Caco-2 (cell line): ENCODE measurements at regions not wholly inside any gene's neighbourhood (a gene's known extent, or its start where the extent isn't known, plus 50 kb on each side); places are given as distances from the start of the nearest gene placed in this dataset.

Source experiments
- BruUV-seq: library from RNA; stranded (reverse); fragments of 400-500 nt; replicated peaks from 2 replicates; lab custom pipeline; 2021; lab: Mats Ljungman, UMichigan
- CTCF ChIA-PET: fragments of 300-600 bp; sonication (Branson Sonifier 250); formaldehyde crosslinking; loops from one replicate; lab custom pipeline; 2022; ENCODE audit warnings: antibody characterized with exemption; lab: Charles Lee
- POLR2A ChIA-PET: fragments of 300-600 bp; sonication (Branson Sonifier 250); formaldehyde crosslinking; loops from one replicate; lab custom pipeline; 2022; ENCODE audit warnings: antibody characterized with exemption; lab: Charles Lee
- DNase-seq, 2 experiments: peaks; one replicate each; pipeline versions ENCODE4 v3.0.0 to v3.0.0-alpha.2; 2020 to 2022
- H3K27me3 ChIP-seq: replicated peaks from 2 replicates; pipeline ENCODE4 v1.6.0; 2011; ENCODE audit warnings: low read length; ENCODE audit not compliant: control insufficient read depth, insufficient read depth
- H3K36me3 ChIP-seq: 2 replicates; pipeline ENCODE4 v1.5.1; 2011; ENCODE audit warnings: low read length; ENCODE audit not compliant: control insufficient read depth, insufficient read depth
- H3K4me1 ChIP-seq: fragments of 250-450 bp; sonication (Bioruptor Pico); 2 replicates; pipeline ENCODE4 v1.5.1; 2020; ENCODE audit warnings: mild to moderate bottlenecking
- H3K4me3 ChIP-seq: 2 replicates; pipeline ENCODE4 v1.5.1; 2011; ENCODE audit warnings: low read depth, mild to moderate bottlenecking, control low read depth, low read length
- H3K9me3 ChIP-seq: fragments of 250-450 bp; sonication (Bioruptor Pico); 2 replicates; pipeline ENCODE4 v1.5.1; 2020; ENCODE audit warnings: mild to moderate bottlenecking, moderate library complexity
- H3K27ac Mint-ChIP-seq: one replicate; pipeline ENCODE4 v1.8.0; 2022; ENCODE audit warnings: mixed read lengths; ENCODE audit not compliant: unreplicated experiment
- H3K27me3 Mint-ChIP-seq: one replicate; pipeline ENCODE4 v1.8.0; 2022; ENCODE audit warnings: mixed read lengths; ENCODE audit not compliant: insufficient read depth, unreplicated experiment
- H3K36me3 Mint-ChIP-seq: one replicate; pipeline ENCODE4 v1.8.0; 2022; ENCODE audit warnings: mild to moderate bottlenecking, mixed read lengths; ENCODE audit not compliant: insufficient read depth, unreplicated experiment
- H3K4me1 Mint-ChIP-seq: one replicate; pipeline ENCODE4 v1.8.0; 2022; ENCODE audit warnings: low read depth, mixed read lengths; ENCODE audit not compliant: unreplicated experiment
- H3K4me3 Mint-ChIP-seq: one replicate; pipeline ENCODE4 v1.8.0; 2022; ENCODE audit warnings: mild to moderate bottlenecking, moderate library complexity, mixed read lengths; ENCODE audit not compliant: unreplicated experiment
- H3K9me3 Mint-ChIP-seq: one replicate; pipeline ENCODE4 v1.8.0; 2022; ENCODE audit warnings: mixed read lengths; ENCODE audit not compliant: unreplicated experiment
- intact Hi-C: fragments of 100-400 bp; cut with micrococcal nuclease; formaldehyde crosslinking; loops from one replicate; pipeline ENCODE4 v1.10.0; 2022; ENCODE audit not compliant: unreplicated experiment
- TF ChIP-seq, protein P1 (sequence below), 2 experiments: fragments of 200-600 bp in 1 of 2; IDR thresholded peaks; 1 replicate in 1 of 2; 2 replicates in 1 of 2; pipeline versions ENCODE4 v1.5.1 to v1.8.0; 2011 to 2022; ENCODE audit warnings: antibody characterized with exemption in 1 of 2, control low read depth in 1 of 2, inconsistent platforms in 1 of 2, low read depth in 1 of 2, low read length in 1 of 2, mild to moderate bottlenecking in 1 of 2, moderate library complexity in 1 of 2; ENCODE audit not compliant: insufficient read depth in 1 of 2, severe bottlenecking in 1 of 2, unreplicated experiment in 1 of 2

DNA sequence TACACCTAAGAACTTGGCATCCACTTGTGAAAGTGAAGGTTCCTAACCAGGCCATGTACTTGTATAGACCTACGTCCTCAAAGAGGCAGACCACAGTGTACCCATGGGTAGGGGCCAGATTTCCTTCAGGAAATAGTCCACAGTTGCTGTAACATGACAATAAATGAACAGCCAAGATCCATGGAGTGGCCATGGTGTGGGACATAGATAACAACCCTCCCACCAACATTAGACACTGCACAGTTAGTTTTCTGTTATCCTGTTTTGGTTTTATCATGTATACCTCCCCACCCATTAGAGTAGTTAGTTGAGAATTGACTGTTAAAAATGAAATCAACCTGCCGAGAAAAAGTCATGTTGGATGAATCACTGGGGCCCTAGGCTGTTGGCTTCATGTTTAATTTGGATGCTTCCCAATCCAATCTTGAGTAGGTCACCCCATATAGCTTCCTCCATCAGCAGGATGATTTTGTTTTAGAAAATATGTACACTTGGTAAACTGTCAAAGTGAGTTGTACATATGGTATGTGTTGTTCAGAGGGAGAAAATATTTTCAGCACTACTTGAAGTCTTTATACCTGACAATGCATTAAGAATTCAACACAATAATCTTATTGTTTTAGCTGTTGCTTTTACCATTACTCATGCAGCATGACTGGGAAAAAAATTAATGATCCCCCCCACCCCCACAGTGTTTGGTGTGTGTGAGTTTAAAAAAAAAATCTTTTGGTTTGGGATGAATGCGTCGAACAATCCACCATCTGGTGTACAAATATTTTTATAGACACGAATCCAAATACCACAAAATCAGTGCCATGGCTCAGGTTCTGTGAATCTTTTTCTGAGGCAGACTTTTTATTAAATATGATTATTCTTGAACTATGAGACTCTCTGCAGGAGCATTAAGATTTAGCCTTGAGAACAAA, 88.3 kb upstream of the ARHGAP29 start:
- BruUV-seq: no TSS peak
- Histone ChIP-seq H3K36me3 (no peaks in the 10 kb centered on the region), H3K9me3 (no peaks in the 10 kb centered on the region), H3K27me3 (no peaks in the 10 kb centered on the region), H3K4me3 (no peak overlapping the region), H3K4me1 (peaks cover 83% of the 10 kb centered on the region)
- TF ChIP-seq, protein P1, sequence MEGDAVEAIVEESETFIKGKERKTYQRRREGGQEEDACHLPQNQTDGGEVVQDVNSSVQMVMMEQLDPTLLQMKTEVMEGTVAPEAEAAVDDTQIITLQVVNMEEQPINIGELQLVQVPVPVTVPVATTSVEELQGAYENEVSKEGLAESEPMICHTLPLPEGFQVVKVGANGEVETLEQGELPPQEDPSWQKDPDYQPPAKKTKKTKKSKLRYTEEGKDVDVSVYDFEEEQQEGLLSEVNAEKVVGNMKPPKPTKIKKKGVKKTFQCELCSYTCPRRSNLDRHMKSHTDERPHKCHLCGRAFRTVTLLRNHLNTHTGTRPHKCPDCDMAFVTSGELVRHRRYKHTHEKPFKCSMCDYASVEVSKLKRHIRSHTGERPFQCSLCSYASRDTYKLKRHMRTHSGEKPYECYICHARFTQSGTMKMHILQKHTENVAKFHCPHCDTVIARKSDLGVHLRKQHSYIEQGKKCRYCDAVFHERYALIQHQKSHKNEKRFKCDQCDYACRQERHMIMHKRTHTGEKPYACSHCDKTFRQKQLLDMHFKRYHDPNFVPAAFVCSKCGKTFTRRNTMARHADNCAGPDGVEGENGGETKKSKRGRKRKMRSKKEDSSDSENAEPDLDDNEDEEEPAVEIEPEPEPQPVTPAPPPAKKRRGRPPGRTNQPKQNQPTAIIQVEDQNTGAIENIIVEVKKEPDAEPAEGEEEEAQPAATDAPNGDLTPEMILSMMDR (IDR thresholded peaks at IDR 0.05; ENCODE audit: insufficient read depth in 1 of 2, low read depth in 1 of 2, low read length in 1 of 2, severe bottlenecking in 1 of 2, unreplicated experiment in 1 of 2): no peak
- intact Hi-C loops: no loop called here
- no peak for DNase-seq
- Mint-ChIP-seq H3K36me3 (no peaks in the 10 kb centered on the region), H3K4me1 (peaks cover 53% of the 10 kb centered on the region), H3K4me3 (no peak overlapping the region), H3K27ac (no peak overlapping the region), H3K9me3 (no peaks in the 10 kb centered on the region), H3K27me3 (no peaks in the 10 kb centered on the region)
- ChIA-PET POLR2A (no interaction called here), CTCF (no interaction called here)

DNA sequence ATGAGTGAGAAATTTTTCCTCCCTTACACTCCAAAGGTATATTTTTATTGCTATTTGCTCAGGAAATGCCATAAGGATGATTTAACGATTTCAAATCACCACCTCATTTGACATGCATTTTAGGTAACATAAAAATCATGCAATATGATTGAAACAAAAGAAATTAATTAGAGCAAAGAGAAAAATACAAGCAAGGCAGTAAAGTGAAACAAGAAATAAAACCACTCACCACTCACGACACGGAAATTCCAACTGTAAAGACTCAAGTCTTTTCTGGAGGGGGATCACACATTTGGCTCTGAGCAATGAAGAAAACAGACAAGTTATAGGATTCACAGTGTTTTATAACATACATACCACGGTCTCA, 86.8 kb upstream of the ARHGAP29 start:
- TF ChIP-seq, protein P1 (IDR thresholded peaks at IDR 0.05; ENCODE audit: insufficient read depth in 1 of 2, low read depth in 1 of 2, low read length in 1 of 2, severe bottlenecking in 1 of 2, unreplicated experiment in 1 of 2): no peak
- ChIA-PET POLR2A (no interaction called here), CTCF (no interaction called here)
- no peaks in the 10 kb centered on the region for H3K9me3 ChIP-seq
- H3K4me3 Mint-ChIP-seq: no peak overlapping the region
- no peaks in the 10 kb centered on the region for H3K27me3 Mint-ChIP-seq
- H3K36me3 Mint-ChIP-seq: no peaks in the 10 kb centered on the region
- no peaks in the 10 kb centered on the region for H3K27me3 ChIP-seq
- H3K4me1 Mint-ChIP-seq: peaks cover 53% of the 10 kb centered on the region
- H3K4me1 ChIP-seq: peaks cover 85% of the 10 kb centered on the region
- H3K9me3 Mint-ChIP-seq: no peaks in the 10 kb centered on the region
- H3K27ac Mint-ChIP-seq: no peak overlapping the region
- intact Hi-C loops: no loop called here
- no peak overlapping the region for H3K4me3 ChIP-seq
- DNase-seq: no peak
- H3K36me3 ChIP-seq: no peaks in the 10 kb centered on the region
- no TSS peak for BruUV-seq

DNA sequence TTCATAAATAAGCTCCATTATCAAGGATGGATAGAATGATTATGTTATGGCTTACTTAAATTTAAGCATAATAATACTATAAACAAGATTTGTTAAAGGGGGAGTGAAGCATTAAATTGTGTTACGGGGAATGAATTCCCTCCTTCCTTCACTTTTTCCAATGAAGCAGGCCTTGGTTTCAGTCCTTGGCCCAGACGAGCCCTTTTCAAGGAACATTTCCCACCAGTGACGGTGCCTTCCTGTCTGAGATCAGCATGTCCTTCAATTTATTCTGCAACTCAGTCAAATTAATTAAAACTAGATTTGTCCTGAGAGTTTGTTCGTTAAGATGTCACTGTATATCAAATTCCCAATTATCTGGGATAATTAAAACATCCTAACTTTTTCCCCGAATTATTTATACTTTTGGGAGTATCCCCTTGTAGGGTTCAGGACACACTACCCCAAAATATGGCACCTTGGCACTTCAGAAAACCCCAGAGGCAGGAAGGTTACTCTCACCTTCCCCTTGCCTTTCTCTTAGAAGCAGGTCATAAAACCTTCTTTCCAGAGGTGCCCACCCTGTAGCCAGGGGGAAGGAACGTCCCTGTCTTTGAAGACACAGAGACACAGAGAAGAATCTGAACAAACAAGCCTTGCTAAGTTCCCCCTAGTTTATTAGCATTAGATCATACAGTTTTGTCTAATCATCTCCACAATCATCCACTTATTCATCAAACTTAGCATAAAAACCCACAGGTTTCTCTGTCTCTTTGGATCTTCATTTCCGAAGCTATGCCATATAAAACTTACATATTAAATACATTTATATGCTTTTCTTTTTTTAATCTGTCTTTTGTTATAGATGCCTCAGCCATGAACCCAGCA, 86.2 kb upstream of the ARHGAP29 start:
- Mint-ChIP-seq H3K4me1 (peaks cover 53% of the 10 kb centered on the region), H3K36me3 (no peaks in the 10 kb centered on the region), H3K9me3 (no peaks in the 10 kb centered on the region), H3K4me3 (no peak overlapping the region), H3K27me3 (no peaks in the 10 kb centered on the region), H3K27ac (peak overlapping the region; percentile 75)
- Histone ChIP-seq H3K4me1 (peaks cover 86% of the 10 kb centered on the region), H3K4me3 (no peak overlapping the region), H3K9me3 (no peaks in the 10 kb centered on the region), H3K36me3 (no peaks in the 10 kb centered on the region), H3K27me3 (no peaks in the 10 kb centered on the region)
- ChIA-PET CTCF (no interaction called here), POLR2A (no interaction called here)
- BruUV-seq: no TSS peak
- TF ChIP-seq, protein P1 (IDR thresholded peaks at IDR 0.05; ENCODE audit: insufficient read depth in 1 of 2, low read depth in 1 of 2, low read length in 1 of 2, severe bottlenecking in 1 of 2, unreplicated experiment in 1 of 2): no peak
- DNase-seq: no peak
- intact Hi-C loops: no loop called here
